ELR (cell line): ENCODE measurements at regions not wholly inside any gene's neighbourhood (a gene's known extent, or its start where the extent isn't known, plus 50 kb on each side); places are given as distances from the start of the nearest gene placed in this dataset.

Experiments
- DNase-seq: peaks from one replicate; pipeline ENCODE4 v3.0.0-alpha.2; 2015; ENCODE audit warnings: low read depth

DNA sequence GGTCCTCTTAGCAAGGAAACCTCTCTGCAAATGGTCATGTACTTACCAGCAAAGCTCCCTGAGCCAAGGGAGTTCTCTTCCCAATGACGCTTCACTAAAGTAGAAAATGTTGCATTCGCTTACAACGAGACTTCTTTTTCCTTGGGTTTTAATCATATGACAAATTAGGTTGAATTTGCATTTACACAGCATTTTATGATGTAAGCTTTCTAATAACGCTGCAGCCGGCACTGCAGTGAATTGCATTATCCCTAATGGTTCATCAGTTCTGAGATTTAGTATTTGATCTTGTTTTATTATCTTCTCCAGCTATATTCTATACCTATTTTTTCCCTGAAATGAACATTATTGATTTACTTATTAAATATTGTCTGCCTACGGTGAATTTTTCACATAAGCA is 339.3 kb upstream of the PFKP start:
- DNase-seq = no peak

DNA sequence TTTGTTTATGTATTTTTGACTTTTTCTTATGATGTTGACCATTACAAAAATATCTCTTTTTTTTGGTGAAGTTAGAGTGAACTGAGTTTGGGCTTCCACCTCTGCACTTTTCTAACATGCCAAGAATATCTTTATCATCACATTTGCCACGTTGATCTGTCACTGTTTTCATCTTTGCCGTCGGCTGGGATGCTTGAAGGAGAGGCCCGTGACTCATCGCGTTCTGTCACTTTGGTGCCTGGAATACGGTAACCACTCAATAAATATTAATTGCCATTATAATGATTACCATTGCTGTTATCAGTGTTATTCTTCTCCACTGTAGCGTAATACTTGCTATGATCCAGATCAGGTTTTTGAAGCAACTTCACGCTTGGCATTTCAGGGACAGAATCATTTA is 350.8 kb upstream of the PFKP start:
- no peak for DNase-seq

DNA sequence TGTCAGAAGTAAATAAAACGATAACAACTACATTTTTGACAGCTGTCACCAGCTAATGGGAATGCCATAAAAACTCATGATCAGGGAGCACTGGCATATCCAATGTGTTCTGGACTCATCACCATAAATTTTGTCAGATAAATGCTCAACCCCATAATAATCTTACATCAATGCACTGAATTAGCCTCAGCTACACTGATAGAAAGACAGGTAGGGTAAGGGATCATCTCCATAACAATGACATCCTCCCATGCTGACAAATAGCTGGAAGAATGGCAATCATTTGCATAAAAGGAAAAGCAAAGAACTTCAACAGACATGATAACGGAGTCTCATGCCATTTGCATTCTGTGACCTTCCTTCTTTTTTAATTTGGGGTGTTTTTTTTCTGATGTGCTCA is 352.8 kb upstream of the PFKP start:
- DNase-seq = no peak

DNA sequence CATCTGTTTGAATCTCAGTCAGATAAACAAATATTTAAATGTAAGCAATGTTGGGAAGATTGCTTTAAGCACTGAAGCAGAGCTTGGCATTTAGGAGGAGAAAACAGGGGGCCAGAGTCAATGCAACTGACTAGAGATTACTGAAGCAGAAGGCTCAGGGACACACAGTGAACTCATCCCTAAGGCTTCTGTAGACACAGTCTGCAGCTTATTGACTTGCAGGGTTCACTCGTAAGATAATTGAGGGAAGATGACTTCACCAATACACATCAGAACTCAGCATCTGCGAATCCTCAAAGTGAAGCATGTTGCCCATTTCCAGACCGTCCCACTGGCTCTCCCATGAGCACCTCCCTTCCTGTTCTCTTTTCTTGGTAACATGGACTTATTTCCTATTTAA is 363.4 kb upstream of the PFKP start:
- DNase-seq = no peak

DNA sequence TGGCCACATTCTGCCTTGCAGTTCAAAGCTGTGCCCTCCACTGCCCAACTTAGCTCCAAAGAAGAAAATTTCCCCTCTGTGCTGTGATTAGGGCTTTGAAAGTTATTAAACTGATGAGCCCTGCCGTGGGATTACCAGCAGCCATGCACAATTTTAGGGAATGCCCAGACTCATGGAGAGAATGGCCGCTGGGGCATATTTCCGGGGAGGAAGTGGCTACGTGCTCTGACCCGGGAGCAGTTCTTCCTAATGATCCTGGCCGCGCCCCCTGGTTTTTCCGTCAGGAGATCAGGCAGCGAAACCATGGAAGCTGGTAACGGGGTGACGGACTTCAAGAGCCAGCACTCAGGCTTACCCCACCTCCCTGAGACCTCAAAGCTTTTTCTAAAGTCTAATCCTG is 365.5 kb upstream of the PFKP start:
- DNase-seq = no peak

DNA sequence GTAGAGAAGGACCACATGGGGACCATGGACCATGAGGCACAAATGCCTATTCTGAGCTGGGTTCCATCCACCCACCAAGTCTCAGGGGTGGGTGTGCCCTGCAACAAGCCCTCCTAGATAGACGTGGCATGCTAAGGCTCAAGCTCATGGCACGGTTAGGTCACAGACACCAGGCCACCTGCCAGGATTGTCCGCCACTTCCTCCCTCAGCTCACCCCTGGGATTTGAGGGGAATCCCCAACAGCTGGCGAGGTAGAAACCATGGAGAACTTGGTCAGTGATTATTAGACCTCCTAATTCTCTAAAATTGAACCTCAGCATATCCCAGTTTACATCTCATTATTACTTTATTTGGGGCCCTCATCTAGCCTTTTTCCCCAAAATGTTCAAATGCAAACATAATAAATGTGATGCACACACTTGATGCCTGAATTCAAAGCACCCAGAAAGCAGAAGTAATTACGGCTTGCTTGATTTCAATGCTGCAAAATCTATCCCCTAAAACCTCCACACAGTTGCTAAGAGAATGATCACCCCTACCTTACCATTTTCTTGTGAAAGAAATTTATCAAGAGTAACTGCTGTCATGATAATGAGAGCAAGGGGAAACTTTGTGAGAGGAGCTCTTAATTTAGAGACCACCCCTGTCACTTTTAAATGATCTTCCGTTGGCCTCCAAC is 366.6 kb upstream of the PFKP start:
- no peak for DNase-seq

GRCh38 chr10:2688958-2689357 is 378.4 kb upstream of the PFKP start:
- DNase-seq = no peak

GRCh38 chr10:2686691-2687090 is 380.7 kb upstream of the PFKP start:
- DNase-seq = no peak

DNA sequence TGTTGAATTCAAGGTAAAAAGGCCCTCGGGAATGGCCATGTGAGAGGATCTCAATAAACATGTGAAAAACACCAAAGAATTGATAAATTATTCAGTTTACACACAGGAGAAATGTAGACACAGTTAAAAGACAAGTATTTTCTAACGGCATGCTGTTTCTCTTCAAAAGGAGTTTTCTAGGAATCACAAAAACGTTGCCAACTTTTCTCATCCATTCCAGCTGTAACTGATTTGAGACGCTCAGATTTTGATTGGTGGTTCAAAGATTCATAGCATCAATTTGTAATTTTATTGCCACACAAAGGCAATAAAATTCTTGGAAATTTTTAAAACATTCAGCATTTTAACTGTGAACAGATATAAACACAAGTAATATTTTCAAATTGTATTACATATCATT is 384.9 kb upstream of the PFKP start:
- DNase-seq = no peak

GRCh38 chr10:2681891-2682290 is 385.5 kb upstream of the PFKP start:
- DNase-seq = no peak

DNA sequence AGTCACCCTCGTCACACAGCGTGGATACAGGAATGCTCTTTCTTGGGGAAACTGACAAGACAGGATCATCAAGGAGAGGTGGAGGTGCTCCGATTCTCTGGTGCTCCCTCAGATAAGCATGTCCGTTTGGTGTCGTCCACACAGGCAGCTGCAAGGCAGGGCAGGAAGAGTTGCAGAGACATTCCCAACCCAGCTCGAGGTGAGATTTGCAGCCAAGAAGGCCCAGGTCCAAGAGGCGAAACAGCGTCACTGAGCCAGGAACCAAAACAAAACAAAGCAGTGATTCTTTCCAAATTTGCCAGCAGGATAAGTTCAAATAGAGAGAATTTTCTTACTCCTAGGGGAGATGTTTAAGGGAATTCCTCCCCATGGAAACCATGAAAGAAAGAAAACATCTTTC is 386.5 kb upstream of the PFKP start:
- DNase-seq = no peak

GRCh38 chr10:2679646-2680045 is 387.7 kb upstream of the PFKP start:
- no peak for DNase-seq

- no peak for DNase-seq
These were observed 390.9 kb upstream of the PFKP start for GRCh38 chr10:2676455-2676854.

DNA sequence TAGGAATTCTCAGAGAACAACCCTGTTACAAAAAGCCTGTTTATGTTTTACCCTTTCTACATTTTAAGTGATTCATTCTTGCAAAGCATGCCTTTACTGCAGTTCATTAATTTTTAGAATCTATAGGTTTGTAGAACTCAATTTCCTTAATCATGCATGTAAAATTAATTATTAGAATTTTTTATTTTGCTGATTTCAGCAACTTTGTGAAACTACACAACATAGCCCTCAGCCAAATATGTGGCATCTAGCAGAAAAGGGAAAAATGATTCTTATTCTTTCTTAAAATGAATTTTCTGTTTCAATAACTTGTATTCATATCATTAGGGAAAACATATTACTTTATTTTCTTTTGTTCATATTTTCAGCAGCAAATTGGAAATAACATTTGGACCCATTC is 392.9 kb upstream of the PFKP start:
- DNase-seq = no peak

- no peak for DNase-seq
These were observed 396.5 kb upstream of the PFKP start for GRCh38 chr10:2670864-2671263.

- no peak for DNase-seq
These were observed 401.6 kb upstream of the PFKP start for GRCh38 chr10:2665772-2666171.

DNA sequence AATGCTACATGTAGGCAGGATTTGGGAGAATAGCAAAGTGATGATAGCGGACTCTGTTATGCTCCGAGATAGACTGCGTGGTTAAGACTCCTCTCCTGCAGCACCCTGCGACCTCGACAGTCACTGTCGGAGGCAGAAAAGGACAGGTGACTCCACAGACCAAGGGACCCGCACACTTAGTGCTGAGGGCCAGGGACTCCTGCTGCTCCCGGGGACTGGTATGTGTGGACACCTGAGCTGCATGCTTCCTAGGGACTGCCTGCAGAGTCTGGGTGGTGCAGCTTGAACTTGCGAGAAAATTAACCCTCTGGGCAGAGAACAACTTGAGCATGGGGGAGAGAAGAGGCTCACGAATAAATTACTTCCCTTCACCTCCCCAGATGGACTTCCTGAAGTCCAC is 407.1 kb upstream of the PFKP start:
- no peak for DNase-seq

GRCh38 chr10:2659660-2660209 is 407.6 kb upstream of the PFKP start:
- DNase-seq = no peak

GRCh38 chr10:2658780-2659179 is 408.6 kb upstream of the PFKP start:
- DNase-seq = no peak

DNA sequence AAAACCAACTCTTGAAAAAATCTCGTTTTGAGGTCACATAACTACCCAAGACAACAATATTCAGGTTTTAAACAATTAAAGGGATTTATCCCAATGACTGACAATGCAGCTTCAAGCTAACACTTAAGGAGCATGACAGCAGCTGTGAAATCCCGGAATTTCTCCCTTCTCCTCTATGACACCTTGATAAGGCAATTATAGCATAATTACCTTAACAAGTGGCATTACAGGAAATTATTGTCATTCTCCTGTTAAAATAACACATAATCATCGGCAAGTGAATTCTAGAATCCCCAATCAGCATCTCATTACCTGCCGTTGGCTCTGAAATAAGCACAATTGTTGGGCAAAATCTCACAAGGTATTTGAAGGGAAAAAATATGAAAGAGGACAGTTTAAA is 417.0 kb upstream of the PFKP start:
- no peak for DNase-seq

DNA sequence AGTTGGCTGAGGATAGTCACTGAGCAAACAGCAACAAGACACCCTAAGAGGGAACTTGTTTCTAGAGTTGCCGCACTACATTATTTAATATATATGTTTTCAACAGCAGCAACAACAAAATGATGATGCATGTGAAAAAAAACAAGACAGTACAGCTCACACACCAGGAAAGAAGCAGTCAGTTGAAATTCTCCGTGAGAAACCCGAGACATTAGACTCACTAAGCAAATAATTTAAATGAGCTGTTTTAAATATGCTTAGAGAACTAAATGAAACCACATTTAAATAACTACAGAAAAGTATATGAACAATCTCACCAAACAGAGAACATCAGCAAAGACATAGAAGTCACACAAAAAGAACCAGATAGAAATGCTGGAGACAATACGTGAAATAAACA is 426.3 kb upstream of the PFKP start:
- DNase-seq = no peak

GRCh38 chr10:2633630-2634029 is 433.7 kb upstream of the PFKP start:
- DNase-seq = no peak

GRCh38 chr10:2631557-2632205 is 435.7 kb upstream of the PFKP start:
- no peak for DNase-seq

DNA sequence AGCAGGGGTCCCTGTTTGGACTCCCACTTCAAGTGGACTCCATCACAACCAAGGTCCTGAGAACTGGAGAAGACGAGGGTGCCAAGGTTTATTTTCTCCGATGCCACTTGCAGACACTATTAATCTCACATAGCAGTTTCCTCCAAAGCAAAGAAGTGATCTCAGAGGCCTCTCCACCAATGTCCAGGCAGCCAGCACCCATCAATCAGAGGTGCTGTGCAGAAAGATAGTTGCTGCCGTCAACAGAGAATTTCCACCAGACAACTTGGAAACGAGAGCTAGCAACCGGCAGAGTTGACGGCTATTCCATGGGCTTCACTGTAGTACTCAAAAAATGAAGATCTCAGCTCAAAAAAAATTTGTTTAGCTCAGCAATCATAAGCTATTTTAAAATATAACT is 438.6 kb upstream of the PFKP start:
- DNase-seq = no peak
